RCC 7860 (cell line): ENCODE measurements at regions not wholly inside any gene's neighbourhood (a gene's known extent, or its start where the extent isn't known, plus 50 kb on each side); places are given as distances from the start of the nearest gene placed in this dataset.
"Not testable (repeated sequence)": the region's sequence is repeated elsewhere in the genome, so short reads cannot be mapped to it uniquely, and the experiment has no call there.

ENCODE experiments used
- DNase-seq: peaks from one replicate; pipeline ENCODE4 v3.0.0-alpha.2; 2015; ENCODE audit warnings: low spot score
- FAIRE-seq: peaks from 2 replicates; lab custom pipeline; 2012; peaks lifted over from hg19 to GRCh38; lab: Jason Lieb, UNC

DNA sequence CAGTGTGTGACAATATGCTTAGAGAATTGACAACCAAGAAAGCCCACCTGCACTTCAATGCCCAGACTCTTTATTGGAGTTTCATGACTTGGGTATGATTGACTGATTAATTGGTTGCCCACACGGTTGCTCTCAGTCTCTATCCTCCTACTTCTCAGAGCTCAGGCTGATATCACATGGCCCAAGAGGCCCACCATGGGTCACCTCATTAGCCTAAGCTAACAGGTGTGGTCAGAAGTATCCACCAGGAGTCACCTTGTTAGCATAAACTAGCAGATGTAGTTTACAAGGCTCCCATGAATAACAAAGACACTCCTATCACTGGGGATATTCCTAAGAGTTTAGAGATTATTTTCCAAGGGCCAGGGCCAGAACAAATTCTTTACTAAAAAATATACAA lies 120.2 kb upstream of the MBNL1 start:
- FAIRE-seq (no peak), DNase-seq (no peak)

DNA sequence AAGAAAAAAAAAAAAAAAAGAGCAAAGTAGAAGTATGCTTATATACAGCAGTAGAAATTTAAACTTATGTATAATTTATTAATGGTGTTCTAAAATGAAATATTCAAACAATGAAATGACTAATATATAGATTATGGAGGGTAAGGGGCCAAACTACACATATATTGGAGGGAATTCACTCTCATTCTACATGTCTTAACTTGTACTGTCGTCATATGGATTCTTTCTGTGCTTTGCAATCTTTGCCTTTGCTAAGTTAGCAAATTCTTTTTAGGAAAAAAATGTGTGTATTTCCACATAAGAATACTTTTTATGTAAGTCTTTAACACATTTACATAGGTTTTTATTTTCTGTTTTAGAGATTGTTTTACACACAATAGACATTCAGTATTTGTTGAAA lies 118.9 kb upstream of the MBNL1 start:
- FAIRE-seq = no peak
- DNase-seq = no peak

DNA sequence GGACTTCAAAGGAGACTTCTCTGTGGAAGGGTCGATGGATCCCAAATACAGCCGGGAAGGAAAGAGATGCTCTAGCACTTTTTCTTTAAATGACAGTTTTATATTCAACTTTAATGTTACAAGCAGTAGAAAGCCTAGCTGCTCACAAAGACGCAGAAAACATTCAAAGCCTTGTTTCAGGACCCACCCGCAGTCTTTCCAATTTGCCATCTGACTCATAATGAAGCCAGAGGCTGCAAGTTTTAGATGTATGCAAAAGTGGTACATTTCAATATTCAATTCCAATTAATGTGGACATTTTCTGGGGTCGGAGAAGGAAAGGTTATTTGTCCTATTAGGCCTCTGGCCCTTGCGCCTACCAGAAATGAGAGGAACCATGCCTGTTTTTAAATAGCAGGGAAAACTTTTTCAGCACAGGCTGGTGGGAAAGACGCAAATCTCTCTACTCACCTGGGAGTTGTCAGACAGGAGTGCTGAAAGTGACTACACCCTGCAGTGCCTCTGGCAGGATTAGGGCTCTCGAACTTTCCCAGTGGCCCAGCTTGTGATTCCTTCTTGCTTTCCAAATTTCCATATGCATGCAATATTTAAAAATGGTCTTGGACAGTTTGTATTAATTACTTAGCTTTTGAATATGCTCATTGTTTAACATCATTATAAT lies 117.4 kb upstream of the MBNL1 start:
- FAIRE-seq (no peak), DNase-seq (no peak)

DNA sequence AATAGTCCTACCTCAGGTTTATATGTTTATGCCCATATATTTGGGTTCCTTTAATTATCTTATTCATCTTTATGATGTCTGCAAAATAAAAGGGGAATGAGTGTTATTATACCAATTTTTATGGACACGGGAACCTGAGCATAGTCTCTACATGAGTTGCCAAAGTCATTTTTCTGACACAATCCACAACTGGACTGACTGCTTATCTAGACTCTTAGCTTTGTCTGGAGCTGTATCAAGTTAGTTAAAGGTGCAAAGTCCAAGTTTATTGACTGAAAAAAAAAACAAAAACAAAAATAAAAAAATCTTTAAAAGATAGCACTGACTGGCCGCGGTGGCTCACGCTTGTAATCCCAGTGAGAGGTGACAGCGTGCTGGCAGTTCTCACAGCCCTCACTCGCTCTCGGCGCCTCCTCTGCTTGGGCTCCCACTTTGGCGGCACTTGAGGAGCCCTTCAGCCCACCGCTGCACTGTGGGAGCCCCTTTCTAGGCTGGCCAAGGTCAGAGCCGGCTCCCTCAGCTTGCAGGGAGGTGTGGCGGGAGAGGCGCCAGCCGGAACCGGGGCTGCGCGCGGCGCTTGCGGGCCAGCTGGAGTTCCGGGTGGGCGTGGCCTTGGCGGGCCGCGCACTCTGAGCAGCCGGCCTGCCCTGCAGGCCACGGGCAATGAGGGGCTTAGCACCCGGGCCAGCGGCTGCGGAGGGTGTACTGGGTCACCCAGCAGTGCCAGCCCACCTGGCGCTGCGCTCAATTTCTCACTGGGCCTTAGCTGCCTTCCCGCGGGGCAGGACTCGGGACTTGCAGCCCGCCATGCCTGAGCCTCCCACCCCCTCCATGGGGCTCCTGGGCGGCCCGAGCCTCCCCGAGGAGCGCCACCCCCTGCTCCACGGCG lies 116.6 kb upstream of the MBNL1 start:
- not testable (repeated sequence) for FAIRE-seq, DNase-seq

DNA sequence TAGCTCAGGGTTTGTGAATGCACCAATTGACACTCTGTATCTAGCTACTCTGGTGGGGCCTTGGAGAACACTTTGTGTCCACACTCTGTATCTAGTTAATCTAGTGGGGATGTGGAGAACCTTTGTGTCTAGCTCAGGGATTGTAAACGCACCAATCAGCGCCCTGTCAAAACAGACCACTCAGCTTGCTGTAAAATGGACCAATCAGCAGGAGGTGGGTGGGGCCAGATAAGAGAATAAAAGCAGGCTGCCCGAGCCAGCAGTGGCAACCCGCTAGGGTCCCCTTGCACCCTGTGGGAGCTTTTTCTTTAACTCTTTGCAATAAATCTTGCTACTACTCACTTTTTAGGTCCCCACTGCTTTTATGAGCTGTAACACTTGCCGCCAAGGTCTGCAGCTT lies 115.6 kb upstream of the MBNL1 start:
- DNase-seq = not testable (repeated sequence)

DNA sequence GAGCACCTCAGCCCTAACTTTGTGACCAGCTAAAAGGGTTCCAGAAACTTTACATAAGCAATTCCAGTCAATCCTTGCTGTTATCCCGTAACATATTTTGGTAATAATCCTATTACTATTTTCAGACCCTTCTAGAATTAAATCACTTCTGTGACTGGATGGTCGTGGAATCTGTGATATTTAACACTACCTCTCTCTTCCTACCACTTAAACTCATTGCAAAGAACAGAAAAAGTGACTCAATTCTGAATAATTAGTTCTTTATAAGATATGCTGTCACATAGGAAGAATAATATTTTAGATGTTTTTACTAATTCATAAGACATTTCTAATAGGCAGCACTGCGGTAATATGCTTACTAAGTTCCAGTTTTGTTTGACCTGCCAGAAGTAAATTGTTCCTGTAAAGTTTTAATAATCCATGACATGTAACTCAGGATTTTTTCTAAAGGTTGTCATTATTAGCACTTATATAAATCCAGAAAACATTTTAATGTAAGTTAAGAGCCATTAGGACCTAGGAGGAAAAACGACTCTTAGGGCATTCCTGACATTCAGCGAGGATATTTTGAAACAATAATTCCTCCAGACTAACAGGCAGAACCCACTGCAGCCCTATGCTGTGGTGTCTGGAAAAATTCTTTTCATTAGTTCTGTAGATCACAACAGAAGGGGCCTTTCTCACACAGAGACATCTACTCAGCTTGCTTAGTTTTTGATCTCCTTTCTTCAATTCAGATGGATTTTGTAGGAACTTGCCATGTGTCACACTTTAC lies 113.3 kb upstream of the MBNL1 start:
- no peak for FAIRE-seq
- DNase-seq = no peak

More for the DNA sequence above, 115.6 kb upstream of the MBNL1 start:
- FAIRE-seq = not testable (repeated sequence)

DNA sequence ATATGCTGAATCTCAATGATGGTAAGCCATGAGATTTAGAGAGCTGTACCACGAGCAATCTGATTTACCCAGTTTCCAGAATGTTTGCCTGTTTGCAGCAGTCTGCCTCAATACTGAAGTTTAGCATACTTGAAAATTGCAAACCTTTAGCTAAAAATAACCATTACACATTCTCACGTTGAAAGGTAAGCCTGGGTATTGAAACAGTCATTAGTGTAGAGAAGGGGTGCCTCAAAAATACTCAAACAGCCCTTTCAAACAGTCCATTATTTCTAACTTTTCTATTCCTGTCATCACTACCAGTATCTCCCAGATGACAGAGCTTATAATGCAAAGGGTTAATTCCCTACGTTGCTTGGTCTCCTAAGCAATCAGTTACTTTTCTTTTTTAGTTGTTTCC lies 111.8 kb upstream of the MBNL1 start:
- no peak for FAIRE-seq
- DNase-seq = no peak

DNA sequence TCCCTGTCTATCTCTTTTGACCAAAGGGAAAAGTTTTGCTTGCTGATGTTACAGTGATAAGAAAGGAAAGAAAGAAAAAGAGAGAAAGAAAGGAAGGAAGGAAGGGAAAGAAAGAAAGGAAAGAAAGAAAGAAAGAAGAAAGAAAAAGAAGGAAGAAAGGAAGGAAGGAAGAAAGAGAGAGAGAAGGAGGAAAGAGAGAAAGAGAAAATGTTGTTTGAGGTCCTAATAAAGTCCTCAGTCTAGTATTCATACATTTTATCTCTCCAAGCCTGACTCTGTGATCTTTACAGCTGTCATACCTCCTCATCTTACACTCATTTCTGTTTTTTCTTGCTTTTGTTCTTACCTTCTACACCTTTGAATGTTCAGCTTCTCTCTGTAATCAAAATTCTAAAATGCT lies 111.4 kb upstream of the MBNL1 start:
- no peak for DNase-seq
- no peak for FAIRE-seq

DNA sequence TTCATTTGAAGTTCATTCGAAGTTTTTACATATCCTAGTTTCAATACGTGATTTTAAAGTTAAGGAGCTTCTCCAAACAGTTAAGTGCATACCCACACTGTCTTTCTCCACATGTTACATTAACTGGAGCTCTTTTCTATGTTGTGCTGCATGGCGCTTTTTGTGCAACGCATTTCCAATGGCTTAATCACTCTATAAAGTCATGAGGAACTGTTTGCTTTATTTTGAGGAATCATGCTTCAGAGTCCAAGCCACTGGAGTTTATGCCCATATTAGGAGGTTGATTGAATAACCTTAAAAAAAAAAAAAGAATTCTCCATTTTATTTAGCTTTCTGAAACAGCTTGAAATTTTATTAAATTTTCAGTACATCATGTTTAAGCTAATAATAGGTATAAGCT lies 109.4 kb upstream of the MBNL1 start:
- DNase-seq (peak; percentile 33), FAIRE-seq (no peak)

DNA sequence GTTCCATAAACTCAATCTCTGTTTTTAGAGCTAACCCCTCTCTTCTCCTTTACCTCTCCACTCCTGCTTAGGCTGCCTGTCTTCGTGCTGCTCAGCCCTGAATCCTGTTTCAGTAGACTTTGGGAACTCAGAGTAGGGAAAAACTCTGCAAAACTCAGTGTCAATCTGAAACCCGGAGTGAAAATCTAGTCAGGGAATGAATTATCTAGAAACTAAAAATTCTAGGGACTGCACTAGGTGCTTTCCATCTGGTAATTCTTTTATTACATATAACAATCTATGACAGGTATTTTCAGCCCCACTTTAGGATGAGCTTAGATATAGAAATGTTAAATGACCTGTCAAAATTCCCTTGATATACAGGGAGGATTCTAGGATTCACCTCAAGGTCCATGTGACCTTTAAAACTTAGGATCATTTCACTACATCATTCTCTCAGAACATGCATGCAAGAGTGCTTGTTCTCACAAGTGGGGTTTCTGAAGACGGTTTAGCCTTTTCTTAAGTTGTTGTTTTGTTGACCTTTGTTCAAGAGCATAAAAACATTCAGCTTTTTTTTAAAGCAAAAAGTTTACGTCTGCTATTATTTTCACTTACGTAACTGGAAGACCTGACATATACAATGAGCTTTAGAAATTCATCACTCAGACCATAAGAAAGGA lies 108.2 kb upstream of the MBNL1 start:
- DNase-seq (no peak), FAIRE-seq (no peak)

DNA sequence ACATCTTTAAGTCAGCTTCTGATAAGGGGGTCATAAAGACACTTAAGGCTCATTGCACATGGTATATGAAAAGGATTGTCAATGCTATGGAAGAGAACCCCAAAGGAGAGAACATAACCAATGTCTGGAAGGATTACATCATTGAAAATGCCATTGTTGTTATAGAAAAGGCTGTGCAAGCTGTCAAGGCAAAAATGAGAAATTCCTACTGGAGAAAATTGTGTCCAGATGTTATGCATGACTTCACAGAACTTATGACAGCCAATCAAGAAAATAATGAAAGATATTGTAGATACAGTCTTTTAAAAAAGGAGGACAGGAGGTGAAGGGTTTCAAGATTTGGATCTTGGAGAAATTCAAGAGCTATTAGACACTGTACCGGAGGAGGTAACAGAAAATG lies 96.3 kb upstream of the MBNL1 start:
- FAIRE-seq (no peak), DNase-seq (no peak)

DNA sequence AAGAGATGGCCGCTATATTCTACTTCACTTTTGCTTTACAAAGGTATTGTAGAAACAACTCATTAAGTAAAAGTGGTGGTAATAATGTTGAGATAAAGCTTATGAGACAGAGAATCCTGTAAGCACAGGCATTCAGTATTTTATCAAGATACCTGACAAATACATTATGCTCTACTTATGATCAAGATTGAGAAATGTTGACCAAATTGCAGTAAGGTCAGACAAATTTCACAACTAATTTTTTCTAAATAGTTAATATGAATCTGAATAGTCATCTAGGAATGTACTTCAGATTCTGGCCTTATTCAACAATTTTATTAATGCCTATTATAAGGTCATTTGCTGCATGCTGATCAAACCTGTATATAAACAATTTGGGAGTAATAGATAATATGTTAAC lies 95.1 kb upstream of the MBNL1 start:
- DNase-seq = no peak
- no peak for FAIRE-seq

DNA sequence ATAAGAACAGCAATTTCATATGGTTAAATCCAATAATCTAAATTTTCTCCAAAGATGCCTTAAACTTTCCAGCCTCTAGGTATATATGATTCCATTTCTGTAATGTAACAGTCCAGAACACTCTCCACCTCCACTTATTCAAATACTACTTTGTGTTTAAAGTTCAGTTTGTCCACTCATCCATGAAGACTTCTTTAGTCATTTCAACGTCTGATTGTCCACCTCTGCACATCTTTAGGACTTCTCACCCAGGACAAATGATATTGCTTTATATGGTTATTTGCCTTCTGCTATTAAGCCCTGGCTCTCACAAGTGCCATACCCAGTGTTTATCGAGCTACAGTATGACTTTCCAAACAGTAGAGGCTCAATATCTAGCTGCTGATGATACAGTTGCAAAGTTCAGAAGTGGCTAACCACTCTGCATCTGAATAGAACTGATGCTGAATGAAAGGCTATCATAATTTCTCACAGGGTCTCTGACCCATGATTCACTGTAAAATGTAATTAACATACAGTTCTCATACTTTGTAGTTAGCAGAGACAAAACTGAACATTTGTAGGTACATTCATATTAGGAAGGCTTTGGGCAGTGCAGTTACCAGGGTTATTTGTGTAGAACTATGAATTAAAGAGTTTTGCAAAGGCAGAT lies 93.7 kb upstream of the MBNL1 start:
- DNase-seq = peak; percentile 64
- FAIRE-seq = peak; percentile 89

DNA sequence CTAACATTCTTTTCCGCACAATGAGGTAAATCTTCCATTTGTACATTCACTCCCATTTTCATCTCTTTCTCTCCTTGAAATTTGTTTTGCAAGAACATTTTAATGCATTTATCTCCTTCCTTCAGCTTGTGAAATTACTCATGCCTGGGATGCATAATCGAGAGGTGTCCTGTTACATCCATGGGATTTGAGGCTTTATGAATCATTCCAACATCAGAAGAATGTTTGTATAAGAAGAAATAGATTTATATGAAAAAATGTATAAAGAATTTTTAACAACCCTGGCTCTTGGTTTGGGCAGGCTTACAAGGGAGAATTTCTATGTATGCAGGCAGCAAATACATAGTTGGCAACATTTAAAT lies 93.2 kb upstream of the MBNL1 start:
- peak; percentile 92 for FAIRE-seq
- peak; percentile 57 for DNase-seq

DNA sequence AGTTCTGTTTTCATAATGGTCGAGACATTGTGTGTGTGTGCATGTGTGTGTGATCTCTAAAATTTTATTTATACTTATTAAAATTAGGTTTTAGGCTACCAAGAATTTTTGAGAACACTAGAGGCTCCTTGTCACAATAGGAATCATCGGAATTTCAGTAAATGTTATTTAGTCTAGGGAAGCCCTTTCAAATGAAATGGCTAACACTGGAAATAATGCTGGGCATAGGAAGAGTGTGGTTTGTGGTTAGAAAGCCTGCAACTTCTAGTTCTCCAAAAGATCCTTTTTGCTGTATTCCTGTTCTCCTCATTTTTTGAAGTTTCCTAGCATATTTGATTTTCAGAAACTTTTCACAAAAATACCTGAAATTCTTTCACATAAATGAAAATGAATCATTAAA lies 92.5 kb upstream of the MBNL1 start:
- FAIRE-seq (peak; percentile 86), DNase-seq (peak; percentile 13)

DNA sequence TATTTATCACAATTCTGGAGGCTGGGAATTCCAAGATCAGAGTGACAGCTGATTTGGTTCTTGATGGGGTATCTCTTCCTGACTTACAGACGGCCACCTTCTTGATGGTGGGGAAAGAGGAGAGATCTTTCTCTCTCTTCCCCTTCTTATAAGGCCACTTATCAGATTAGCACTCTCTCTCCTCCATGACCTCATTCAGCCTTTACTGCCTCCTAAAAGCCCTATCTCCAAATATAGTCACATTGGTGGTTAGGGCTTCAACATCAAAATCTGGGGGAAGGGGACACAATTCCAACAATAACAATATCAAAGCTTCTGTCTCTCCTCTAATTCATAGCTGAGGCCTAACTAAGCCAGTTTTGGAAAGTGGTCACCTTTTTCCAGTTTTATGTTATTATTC lies 91.7 kb upstream of the MBNL1 start:
- DNase-seq (no peak), FAIRE-seq (no peak)

DNA sequence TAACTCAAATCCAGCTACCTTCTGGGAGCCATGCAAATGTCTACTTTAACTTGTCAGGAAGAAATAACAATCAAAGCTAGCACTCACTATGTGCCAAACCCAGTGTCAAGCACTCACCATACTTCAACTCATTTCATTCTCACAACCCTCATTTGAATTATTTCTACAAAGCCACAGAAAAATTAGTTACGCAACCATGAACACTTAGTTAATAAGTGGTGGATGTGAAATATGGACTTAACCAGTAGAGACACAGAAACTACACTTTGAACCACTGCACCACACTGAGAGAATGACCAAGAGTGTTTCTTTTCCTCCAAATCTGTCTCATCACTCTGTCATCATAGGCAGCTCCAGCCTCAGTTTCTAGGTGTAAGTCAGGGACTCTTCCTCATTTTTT lies 91.0 kb upstream of the MBNL1 start:
- peak; percentile 64 for FAIRE-seq
- DNase-seq = peak; percentile 11

DNA sequence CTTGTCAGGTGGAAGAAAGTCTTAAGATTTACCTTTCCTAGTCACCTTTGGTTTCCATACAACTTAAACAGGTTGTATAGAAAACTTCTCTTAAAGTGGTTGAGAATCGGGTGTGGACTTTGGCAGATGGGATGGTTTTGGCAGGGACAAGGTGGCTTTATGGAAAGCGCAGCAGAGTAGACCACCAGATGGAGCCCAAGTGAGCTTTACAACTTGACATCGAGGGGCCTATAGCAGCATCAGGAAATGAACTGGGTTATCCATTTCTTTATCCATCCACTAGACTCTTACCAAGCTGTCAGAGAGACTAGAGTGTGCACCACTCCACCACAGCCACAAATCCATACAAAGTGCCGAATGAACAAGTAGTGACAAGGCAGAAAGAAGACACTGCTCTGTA lies 85.3 kb upstream of the MBNL1 start:
- no peak for FAIRE-seq
- peak; percentile 24 for DNase-seq

DNA sequence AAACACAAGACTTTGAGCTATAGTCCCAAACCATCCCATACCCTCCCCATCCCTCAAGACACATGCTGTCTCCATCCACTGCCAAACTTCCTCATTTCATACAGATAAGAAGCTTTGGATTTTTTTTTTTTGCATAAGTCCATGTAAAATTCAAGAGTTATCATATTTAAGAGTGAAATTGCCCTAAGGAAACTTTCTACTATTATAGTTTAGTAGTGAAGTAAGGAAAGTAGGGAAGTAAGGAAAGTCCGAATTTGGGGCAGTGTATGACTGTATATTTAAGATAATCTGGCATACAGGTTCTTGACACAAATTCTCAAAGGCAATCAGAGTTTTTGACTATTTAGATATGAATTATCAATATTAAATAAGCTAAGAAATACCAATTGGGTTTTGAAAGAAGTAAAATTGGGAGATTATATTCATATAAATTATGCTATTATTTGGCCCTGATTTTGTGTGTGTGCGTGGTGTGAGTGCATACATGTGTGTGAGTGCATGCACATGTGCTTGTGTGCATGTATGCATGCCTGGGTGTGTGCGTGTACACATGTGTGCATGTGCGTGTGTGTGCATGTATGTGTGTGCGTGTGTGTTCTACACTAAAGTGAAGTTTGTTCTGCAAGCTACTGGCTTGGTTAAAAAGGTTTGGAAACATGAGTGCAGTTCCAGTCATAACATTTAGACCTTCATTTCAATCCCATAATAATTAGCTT lies 83.6 kb upstream of the MBNL1 start:
- FAIRE-seq (no peak), DNase-seq (no peak)
